Left kidney (tissue), 1 donor: ENCODE measurements at regions not wholly inside any gene's neighbourhood (a gene's known extent, or its start where the extent isn't known, plus 50 kb on each side); places are given as distances from the start of the nearest gene placed in this dataset.
"Not testable (repeated sequence)": the region's sequence is repeated elsewhere in the genome, so short reads cannot be mapped to it uniquely, and the experiment has no call there.

ENCODE experiments used
- DNase-seq: peaks from one replicate; pipeline ENCODE4 v3.0.0-alpha.2; 2013

GRCh38 chr14:38704220-38704619 lies 398.8 kb downstream of the SEC23A start:
- no peak for DNase-seq

- no peak for DNase-seq
These were observed 406.1 kb downstream of the SEC23A start for GRCh38 chr14:38696925-38697324.

- DNase-seq: no peak
These were observed 409.6 kb downstream of the SEC23A start for GRCh38 chr14:38693423-38693822.

- no peak for DNase-seq
These were observed 413.1 kb upstream of the CLEC14A start for GRCh38 chr14:38669027-38669426.

GRCh38 chr14:38663382-38663781 lies 407.5 kb upstream of the CLEC14A start:
- DNase-seq: no peak

DNA sequence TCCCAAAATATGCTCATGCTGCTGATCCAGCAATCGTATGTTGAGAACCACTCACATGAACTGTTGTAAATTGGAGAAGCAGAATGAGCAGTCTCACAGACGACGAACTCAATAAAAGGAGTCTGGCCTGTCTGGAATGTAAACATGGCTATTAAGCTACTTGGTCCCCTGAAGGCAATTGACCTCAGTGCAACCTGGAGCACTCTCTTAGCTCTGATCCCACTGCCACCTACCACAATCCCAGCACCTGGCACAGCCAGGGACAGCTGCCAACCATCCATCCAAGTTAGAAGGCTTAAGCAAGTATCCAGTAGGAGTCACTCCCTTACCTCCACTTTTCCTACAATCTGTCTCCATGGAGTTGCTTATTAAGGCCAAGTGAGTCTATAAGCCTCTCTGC lies 406.9 kb upstream of the CLEC14A start:
- peak; percentile 1 for DNase-seq

DNA sequence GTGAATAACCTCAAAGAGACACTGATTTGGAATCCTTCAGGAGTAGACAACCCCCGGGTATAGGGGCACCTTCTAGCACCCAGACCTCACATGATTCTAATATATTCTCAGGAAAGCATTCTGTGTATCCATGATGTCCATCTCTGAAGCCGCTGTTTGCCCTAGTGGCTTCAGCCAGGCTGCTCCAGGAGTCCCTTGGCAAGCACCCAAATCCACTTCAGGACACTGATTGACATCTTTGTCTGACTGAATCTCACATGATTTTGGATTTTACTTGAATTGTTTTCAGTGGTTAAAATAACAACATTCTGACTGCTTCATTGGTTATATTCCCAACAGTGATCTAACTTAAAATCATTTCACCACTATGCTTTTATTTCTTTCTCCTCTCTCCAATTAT lies 390.5 kb upstream of the CLEC14A start:
- no peak for DNase-seq

- not testable (repeated sequence) for DNase-seq
These were observed 379.0 kb upstream of the CLEC14A start for GRCh38 chr14:38634913-38635312.

DNA sequence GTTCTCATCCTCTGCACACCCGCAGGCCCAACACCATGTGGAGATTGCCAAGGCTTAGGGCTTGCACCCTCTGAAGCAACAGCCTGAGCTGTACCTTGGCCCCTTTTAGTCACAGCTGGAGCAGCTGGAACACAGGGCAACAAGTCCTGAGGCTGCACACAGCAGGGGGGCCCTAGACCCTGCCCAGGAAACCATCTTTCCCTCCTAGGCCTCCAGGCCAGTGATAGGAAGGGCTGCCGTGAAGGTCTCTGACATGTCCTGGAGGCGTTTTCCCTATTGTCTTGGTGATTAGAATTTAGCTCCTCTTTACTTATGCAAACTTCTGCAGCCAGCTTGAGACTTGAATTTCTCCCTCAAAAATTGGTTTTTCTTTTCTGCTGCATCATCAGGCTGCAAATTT lies 373.5 kb upstream of the CLEC14A start:
- no peak for DNase-seq

DNA sequence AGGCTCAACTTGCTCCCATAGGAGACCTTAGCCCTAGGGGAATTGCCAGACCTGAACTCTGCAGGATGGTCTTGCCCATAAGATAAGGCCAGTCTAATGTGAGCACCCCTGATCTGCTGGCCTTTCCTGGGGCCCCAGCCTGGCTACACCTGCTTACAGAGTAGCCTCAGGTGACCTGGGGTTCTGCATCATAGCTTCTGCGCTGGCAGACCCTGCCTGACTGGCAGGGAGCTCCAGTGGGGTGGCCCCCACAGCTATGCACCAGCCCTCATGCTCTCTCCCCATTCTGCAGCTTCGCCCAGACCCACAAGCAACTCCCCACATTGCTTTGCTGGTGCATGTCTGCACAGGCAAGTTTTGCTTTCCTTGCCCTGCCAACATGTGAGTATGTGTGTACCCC lies 371.3 kb upstream of the CLEC14A start:
- no peak for DNase-seq

DNA sequence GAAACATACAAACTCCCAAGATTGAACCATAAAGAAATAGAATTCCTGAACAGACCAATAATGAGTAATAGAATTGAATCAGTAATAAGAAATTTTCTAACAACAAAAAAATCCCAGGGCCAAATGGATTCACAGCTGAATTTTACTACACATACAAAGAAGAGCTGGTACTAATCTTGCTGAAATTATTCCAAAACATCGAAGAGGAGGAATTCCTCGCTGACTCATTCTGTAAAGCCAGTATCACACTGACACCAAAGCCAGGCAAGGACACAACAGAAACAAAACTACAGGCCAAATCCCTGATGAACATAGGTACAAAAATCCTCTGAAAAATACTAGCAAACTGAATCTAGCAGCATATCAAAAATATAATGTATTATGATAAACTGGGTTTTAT lies 367.8 kb upstream of the CLEC14A start:
- DNase-seq: no peak

GRCh38 chr14:38618514-38618913 lies 362.6 kb upstream of the CLEC14A start:
- DNase-seq: no peak

- no peak for DNase-seq
These were observed 361.1 kb upstream of the CLEC14A start for GRCh38 chr14:38616959-38617358.

DNA sequence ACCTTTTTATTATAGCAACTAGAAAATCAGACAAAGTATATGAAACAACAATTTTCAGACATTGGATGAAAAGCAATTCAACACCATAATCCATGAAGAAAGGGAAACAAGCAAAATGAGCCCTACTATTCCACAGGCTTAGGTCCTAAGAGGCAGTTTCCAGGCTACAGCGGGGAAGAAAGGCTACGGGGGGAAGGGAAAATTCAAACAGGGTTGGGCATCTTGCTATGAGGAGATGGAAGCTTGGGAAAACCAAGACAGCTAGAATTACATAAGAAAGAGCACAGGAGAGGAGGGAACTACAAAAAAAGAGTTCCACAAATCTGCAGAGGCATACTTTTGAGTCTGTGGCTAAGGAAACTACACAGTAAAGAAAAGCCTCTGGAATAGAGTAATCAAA lies 356.0 kb upstream of the CLEC14A start:
- DNase-seq: no peak

DNA sequence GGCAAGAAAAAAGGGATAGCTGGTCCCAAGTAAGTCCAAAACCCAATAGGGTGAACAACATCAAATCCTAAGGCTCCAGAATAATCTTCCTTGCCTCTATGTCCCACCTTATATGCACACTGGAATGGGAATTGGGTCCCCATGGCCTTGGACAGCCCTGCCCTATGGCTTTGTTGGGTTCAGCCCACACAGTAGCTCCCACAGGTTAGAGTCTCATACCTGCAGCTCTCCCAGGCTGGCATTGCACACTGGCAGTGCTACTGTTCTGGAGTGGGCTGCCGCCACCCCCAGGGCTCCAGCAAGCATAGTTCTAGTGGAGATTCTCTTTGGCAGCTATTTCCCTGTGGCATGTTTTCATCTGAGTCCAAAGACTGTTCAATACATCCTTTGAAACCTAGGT lies 352.4 kb upstream of the CLEC14A start:
- DNase-seq: no peak

- no peak for DNase-seq
These were observed 349.6 kb upstream of the CLEC14A start for GRCh38 chr14:38605193-38606114.

DNA sequence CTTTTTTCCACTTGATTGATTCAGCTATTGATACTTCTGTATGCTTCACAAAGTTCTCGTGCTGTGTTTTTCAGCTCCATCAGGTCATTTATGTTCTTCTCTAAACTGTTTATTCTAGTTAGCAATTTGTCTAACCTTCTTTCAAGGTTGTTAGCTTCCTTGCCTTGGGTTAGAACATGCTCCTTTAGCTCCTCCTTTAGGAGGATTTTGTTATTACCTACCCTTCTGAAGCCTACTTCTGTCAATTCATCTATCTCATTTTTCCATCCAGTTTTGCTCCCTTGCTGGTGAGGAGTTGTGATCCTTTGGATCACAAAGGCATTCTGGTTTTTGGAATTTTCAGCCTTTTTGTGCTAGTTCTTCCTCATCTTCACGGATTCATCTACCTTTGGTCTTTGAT lies 344.7 kb upstream of the CLEC14A start:
- not testable (repeated sequence) for DNase-seq

- no peak for DNase-seq
These were observed 337.6 kb upstream of the CLEC14A start for GRCh38 chr14:38593476-38593875.

DNA sequence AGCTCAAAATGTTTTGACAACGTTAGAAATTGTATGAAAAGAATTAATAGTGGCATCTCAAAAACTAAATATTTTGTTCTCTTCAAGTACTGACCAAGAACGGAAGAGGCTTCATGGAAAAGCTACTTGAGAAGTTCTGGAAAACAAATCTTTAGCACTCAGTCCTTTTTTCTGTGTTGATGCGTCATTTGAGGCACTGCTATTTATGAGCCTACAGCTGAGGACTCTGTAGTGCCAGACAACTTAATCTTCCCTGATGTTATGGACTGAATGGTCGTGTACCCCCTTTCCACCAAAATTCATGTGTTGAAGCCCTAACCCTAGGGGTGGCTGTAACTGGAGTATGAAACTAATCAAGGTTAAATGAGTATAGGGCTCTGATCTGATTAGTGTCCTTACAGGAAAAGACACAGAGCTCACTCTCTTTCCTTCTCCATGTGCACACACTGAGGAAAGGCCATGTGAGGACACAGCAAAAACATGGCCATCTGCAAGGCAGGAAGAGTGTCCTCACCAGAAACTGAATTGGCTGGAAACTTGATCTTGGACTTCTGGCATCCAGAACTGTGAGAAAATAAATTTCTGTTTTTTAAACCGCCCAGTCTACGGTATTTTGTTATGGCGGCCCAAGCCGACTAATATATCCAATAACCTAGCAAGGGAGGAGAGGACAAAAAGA lies 337.0 kb upstream of the CLEC14A start:
- DNase-seq: no peak

GRCh38 chr14:38589747-38590350 lies 334.0 kb upstream of the CLEC14A start:
- no peak for DNase-seq

DNA sequence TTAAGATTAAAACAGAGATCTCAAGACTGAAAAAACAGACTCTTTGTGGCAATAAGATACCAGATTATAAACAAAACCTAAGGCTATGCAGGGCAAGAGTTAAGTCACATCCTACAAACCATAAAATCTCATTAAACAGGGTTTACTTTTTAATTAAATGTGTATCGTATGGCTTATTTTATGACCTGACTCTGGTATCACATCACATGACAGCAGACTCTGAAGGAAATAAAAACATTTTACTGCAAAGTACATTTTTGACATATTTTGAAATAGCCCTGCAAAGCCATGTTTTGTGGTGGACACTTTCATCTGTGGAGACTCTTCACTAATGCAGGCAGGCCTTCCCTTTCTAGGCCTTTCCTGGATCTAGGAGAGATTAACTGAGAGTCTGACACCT lies 327.6 kb upstream of the CLEC14A start:
- no peak for DNase-seq

DNA sequence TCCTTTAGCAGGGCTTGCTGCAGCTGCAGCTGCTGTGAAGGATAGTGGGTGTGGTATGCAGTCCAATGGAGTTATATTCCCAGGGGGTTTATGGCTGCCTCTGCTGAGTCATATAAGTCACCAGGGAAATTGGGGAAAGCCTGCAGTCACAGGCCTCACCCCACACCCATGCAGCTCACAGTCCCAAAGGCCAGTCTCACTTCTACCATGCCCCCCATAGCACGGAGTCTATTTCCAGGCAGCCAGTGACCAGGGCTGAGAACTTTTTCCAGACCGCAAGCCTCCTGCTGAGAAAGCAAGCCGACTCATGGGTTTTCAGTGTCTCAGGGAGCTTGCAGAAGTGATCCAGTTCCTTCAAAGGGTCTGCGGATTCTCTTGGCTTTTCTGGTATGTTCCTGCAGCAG lies 322.4 kb upstream of the CLEC14A start:
- DNase-seq: no peak

GRCh38 chr14:38567703-38568102 lies 311.8 kb upstream of the CLEC14A start:
- no peak for DNase-seq
